Neural crest cell (in vitro differentiated cells): ENCODE measurements at regions not wholly inside any gene's neighbourhood (a gene's known extent, or its start where the extent isn't known, plus 50 kb on each side); places are given as distances from the start of the nearest gene placed in this dataset.

Experiments used
- DNase-seq: peaks from one replicate; pipeline ENCODE4 v3.0.0; 2021; ENCODE audit warnings: low read depth, mixed read lengths, low spot score
- H3K27ac Mint-ChIP-seq: one replicate; pipeline ENCODE4 v1.8.0; 2021; ENCODE audit warnings: mild to moderate bottlenecking, mixed read lengths; ENCODE audit not compliant: unreplicated experiment
- H3K27me3 Mint-ChIP-seq: 2 replicates; pipeline ENCODE4 v1.8.0; 2021; ENCODE audit warnings: low read depth, mild to moderate bottlenecking, mixed read lengths
- H3K36me3 Mint-ChIP-seq: 2 replicates; pipeline ENCODE4 v1.8.0; 2021; ENCODE audit warnings: low read depth, mild to moderate bottlenecking, mixed read lengths
- H3K4me1 Mint-ChIP-seq: 2 replicates; pipeline ENCODE4 v1.8.0; 2021; ENCODE audit warnings: mixed read lengths
- H3K4me3 Mint-ChIP-seq: one replicate; pipeline ENCODE4 v1.8.0; 2021; ENCODE audit warnings: mild to moderate bottlenecking, mixed read lengths
- H3K9me3 Mint-ChIP-seq: 2 replicates; pipeline ENCODE4 v1.8.0; 2021; ENCODE audit warnings: mixed read lengths
- CTCF ChIP-seq: fragments of 200-600 bp; sonication (generic); conservative IDR thresholded peaks from 2 replicates; pipeline ENCODE4 v1.5.0; 2021; ENCODE audit warnings: antibody characterized with exemption, mild to moderate bottlenecking

GRCh38 chr2:6358546-6358945 lies 507.2 kb downstream of the CMPK2 start:
- no peak overlapping the region for H3K27ac Mint-ChIP-seq
- no peak overlapping the region for H3K4me3 Mint-ChIP-seq
- peaks cover 6% of the 10 kb centered on the region for H3K36me3 Mint-ChIP-seq
- H3K9me3 Mint-ChIP-seq, result peaks cover 9% of the 10 kb centered on the region
- no peak for TF ChIP-seq CTCF
- no peak for DNase-seq
- peaks cover 52% of the 10 kb centered on the region for H3K4me1 Mint-ChIP-seq
- H3K27me3 Mint-ChIP-seq, result no peaks in the 10 kb centered on the region

GRCh38 chr2:6358985-6359384 lies 506.7 kb downstream of the CMPK2 start:
- Mint-ChIP-seq H3K27me3 (no peaks in the 10 kb centered on the region), H3K4me1 (peaks cover 52% of the 10 kb centered on the region), H3K27ac (no peak overlapping the region), H3K4me3 (no peak overlapping the region), H3K9me3 (peaks cover 9% of the 10 kb centered on the region), H3K36me3 (peaks cover 3% of the 10 kb centered on the region)
- TF ChIP-seq CTCF, result no peak
- no peak for DNase-seq

- Mint-ChIP-seq H3K27me3 (no peaks in the 10 kb centered on the region), H3K36me3 (peaks cover 3% of the 10 kb centered on the region), H3K4me3 (no peak overlapping the region), H3K27ac (no peak overlapping the region), H3K4me1 (peaks cover 49% of the 10 kb centered on the region), H3K9me3 (peaks cover 9% of the 10 kb centered on the region)
- DNase-seq, result no peak
- no peak for TF ChIP-seq CTCF
Observed at GRCh38 chr2:6359964-6360363, 505.7 kb downstream of the CMPK2 start.

- TF ChIP-seq CTCF, result no peak
- Mint-ChIP-seq H3K4me3 (peak overlapping the region; percentile 48), H3K36me3 (peaks cover 3% of the 10 kb centered on the region), H3K27ac (no peak overlapping the region), H3K4me1 (peaks cover 37% of the 10 kb centered on the region), H3K27me3 (no peaks in the 10 kb centered on the region), H3K9me3 (peaks cover 9% of the 10 kb centered on the region)
- DNase-seq, result no peak
Observed at GRCh38 chr2:6362671-6363450, 502.8 kb downstream of the CMPK2 start.

GRCh38 chr2:6368281-6368680 lies 497.4 kb downstream of the CMPK2 start:
- no peaks in the 10 kb centered on the region for H3K27me3 Mint-ChIP-seq
- no peak overlapping the region for H3K27ac Mint-ChIP-seq
- H3K9me3 Mint-ChIP-seq, result peaks cover 5% of the 10 kb centered on the region
- peaks cover 8% of the 10 kb centered on the region for H3K36me3 Mint-ChIP-seq
- TF ChIP-seq CTCF, result no peak
- H3K4me1 Mint-ChIP-seq, result peaks cover 32% of the 10 kb centered on the region
- no peak for DNase-seq
- H3K4me3 Mint-ChIP-seq, result no peak overlapping the region
